Epithelial cell of prostate (primary cell): ENCODE measurements at regions not wholly inside any gene's neighbourhood (a gene's known extent, or its start where the extent isn't known, plus 50 kb on each side); places are given as distances from the start of the nearest gene placed in this dataset.

Source experiments
- DNase-seq: peaks from one replicate; pipeline ENCODE4 v3.0.0-alpha.2; 2011; ENCODE audit warnings: low read depth, low spot score
- H3K27ac ChIP-seq: fragments of 450-650 bp; 2 replicates; pipeline ENCODE4 v1.5.1; 2017; ENCODE audit warnings: mild to moderate bottlenecking

- no peak overlapping the region for H3K27ac ChIP-seq
- no peak for DNase-seq
Observed at GRCh38 chr5:3019045-3019444, 267.6 kb upstream of the IRX2 start.

- no peak overlapping the region for H3K27ac ChIP-seq
- no peak for DNase-seq
Observed at GRCh38 chr5:3011764-3012017, 260.2 kb upstream of the IRX2 start.

GRCh38 chr5:3010953-3011763 lies 259.7 kb upstream of the IRX2 start:
- no peak for DNase-seq
- no peak overlapping the region for H3K27ac ChIP-seq

GRCh38 chr5:3010301-3010952 lies 258.9 kb upstream of the IRX2 start:
- DNase-seq: peak; percentile 12
- H3K27ac ChIP-seq: no peak overlapping the region

GRCh38 chr5:3009605-3010004 lies 258.1 kb upstream of the IRX2 start:
- no peak for DNase-seq
- H3K27ac ChIP-seq: no peak overlapping the region

GRCh38 chr5:3007577-3007976 lies 256.1 kb upstream of the IRX2 start:
- DNase-seq: no peak
- H3K27ac ChIP-seq: no peak overlapping the region

- DNase-seq: no peak
- no peak overlapping the region for H3K27ac ChIP-seq
Observed at GRCh38 chr5:3006961-3007551, 255.6 kb upstream of the IRX2 start.

- no peak for DNase-seq
- H3K27ac ChIP-seq: no peak overlapping the region
Observed at GRCh38 chr5:3006526-3006925, 255.0 kb upstream of the IRX2 start.

- no peak for DNase-seq
- H3K27ac ChIP-seq: no peak overlapping the region
Observed at GRCh38 chr5:3004361-3005080, 253.0 kb upstream of the IRX2 start.

GRCh38 chr5:3002230-3002629 lies 250.8 kb upstream of the IRX2 start:
- no peak overlapping the region for H3K27ac ChIP-seq
- DNase-seq: no peak

- no peak for DNase-seq
- H3K27ac ChIP-seq: no peak overlapping the region
Observed at GRCh38 chr5:3000631-3001030, 249.2 kb upstream of the IRX2 start.

- H3K27ac ChIP-seq: no peak overlapping the region
- no peak for DNase-seq
Observed at GRCh38 chr5:2999926-3000325, 248.4 kb upstream of the IRX2 start.

- no peak overlapping the region for H3K27ac ChIP-seq
- no peak for DNase-seq
Observed at GRCh38 chr5:2998106-2998505, 246.6 kb upstream of the IRX2 start.

GRCh38 chr5:2997179-2997578 lies 245.7 kb upstream of the IRX2 start:
- H3K27ac ChIP-seq: no peak overlapping the region
- no peak for DNase-seq

GRCh38 chr5:2996687-2997086 lies 245.2 kb upstream of the IRX2 start:
- no peak for DNase-seq
- no peak overlapping the region for H3K27ac ChIP-seq

GRCh38 chr5:2996248-2996647 lies 244.8 kb upstream of the IRX2 start:
- H3K27ac ChIP-seq: no peak overlapping the region

GRCh38 chr5:2995667-2996066 lies 244.2 kb upstream of the IRX2 start:
- no peak overlapping the region for H3K27ac ChIP-seq

More at GRCh38 chr5:2996248-2996647, 244.8 kb upstream of the IRX2 start:
- no peak for DNase-seq

GRCh38 chr5:2995035-2995434 lies 243.6 kb upstream of the IRX2 start:
- no peak overlapping the region for H3K27ac ChIP-seq
- DNase-seq: no peak

More at GRCh38 chr5:2995667-2996066, 244.2 kb upstream of the IRX2 start:
- DNase-seq: no peak

GRCh38 chr5:2993771-2994170 lies 242.3 kb upstream of the IRX2 start:
- DNase-seq: no peak
- H3K27ac ChIP-seq: no peak overlapping the region

- H3K27ac ChIP-seq: no peak overlapping the region
- DNase-seq: no peak
Observed at GRCh38 chr5:2993301-2993700, 241.8 kb upstream of the IRX2 start.

- no peak for DNase-seq
- H3K27ac ChIP-seq: no peak overlapping the region
Observed at GRCh38 chr5:2992806-2993205, 241.3 kb upstream of the IRX2 start.
